MM.1S (cell line): ENCODE measurements at regions not wholly inside any gene's neighbourhood (a gene's known extent, or its start where the extent isn't known, plus 50 kb on each side); places are given as distances from the start of the nearest gene placed in this dataset.

Experiments
- DNase-seq: peaks from one replicate; pipeline ENCODE4 v3.0.0-alpha.2; 2015
- H2AFZ ChIP-seq: fragments of 300-600 bp; sonication (generic); 2 replicates; pipeline ENCODE4 v1.6.0; 2016; ENCODE audit warnings: antibody characterized with exemption, low read length
- H3F3A ChIP-seq: fragments of 300-600 bp; sonication (generic); 2 replicates; pipeline ENCODE4 v1.6.1; 2016; ENCODE audit warnings: mild to moderate bottlenecking, antibody characterized with exemption, low read length, moderate library complexity, mixed read lengths; ENCODE audit not compliant: insufficient read depth
- H3K27ac ChIP-seq: fragments of 300-600 bp; sonication (generic); 2 replicates; pipeline ENCODE4 v1.5.1; 2016; ENCODE audit warnings: mild to moderate bottlenecking, low read length
- H3K27me3 ChIP-seq: fragments of 300-600 bp; sonication (generic); replicated peaks from 2 replicates; pipeline ENCODE4 v1.6.0; 2016; ENCODE audit warnings: low read length; ENCODE audit not compliant: insufficient read depth
- H3K36me3 ChIP-seq: fragments of 300-600 bp; sonication (generic); replicated peaks from 2 replicates; pipeline ENCODE4 v1.6.1; 2016; ENCODE audit warnings: mild to moderate bottlenecking, low read length, mixed read lengths; ENCODE audit not compliant: insufficient read depth
- H3K4me1 ChIP-seq: fragments of 300-600 bp; sonication (generic); 2 replicates; pipeline ENCODE4 v1.6.1; 2016; ENCODE audit warnings: low read length, mixed read lengths
- H3K4me2 ChIP-seq: fragments of 300-600 bp; sonication (generic); 2 replicates; pipeline ENCODE4 v1.6.0; 2016; ENCODE audit warnings: low read depth, low read length
- H3K4me3 ChIP-seq: fragments of 300-600 bp; sonication (generic); 2 replicates; pipeline ENCODE4 v1.5.1; 2016; ENCODE audit warnings: low read length, mixed read lengths
- H3K79me2 ChIP-seq: fragments of 300-600 bp; sonication (generic); 2 replicates; pipeline ENCODE4 v1.6.1; 2016; ENCODE audit warnings: mixed run types, low read length, mixed read lengths
- H3K9ac ChIP-seq: fragments of 300-600 bp; sonication (generic); 2 replicates; pipeline ENCODE4 v1.6.1; 2016; ENCODE audit warnings: low read length, mixed read lengths
- H3K9me2 ChIP-seq: fragments of 300-600 bp; sonication (generic); replicated peaks from 2 replicates; pipeline ENCODE4 v1.6.1; 2016; ENCODE audit warnings: mild to moderate bottlenecking, low read length, mixed read lengths; ENCODE audit not compliant: insufficient read depth
- H3K9me3 ChIP-seq: fragments of 300-600 bp; sonication (generic); replicated peaks from 2 replicates; pipeline ENCODE4 v1.6.1; 2016; ENCODE audit warnings: mild to moderate bottlenecking, low read length, mixed read lengths; ENCODE audit not compliant: insufficient read depth
- H4K20me1 ChIP-seq: fragments of 300-600 bp; sonication (generic); 2 replicates; pipeline ENCODE4 v1.6.1; 2016; ENCODE audit warnings: mild to moderate bottlenecking, low read length, moderate library complexity, mixed read lengths; ENCODE audit not compliant: insufficient read depth
- EZH2 ChIP-seq: fragments of 300-600 bp; sonication (generic); optimal IDR thresholded peaks from 2 replicates; pipeline ENCODE3; 2017; ENCODE audit warnings: low read depth, mild to moderate bottlenecking, antibody characterized with exemption, low read length, mixed read lengths
- EZH2phosphoT487 ChIP-seq: fragments of 300-600 bp; sonication (generic); IDR thresholded peaks from 2 replicates; pipeline ENCODE4 v1.6.1; 2018; ENCODE audit warnings: antibody characterized with exemption, low read length
- TF ChIP-seq, protein P1 (sequence below): fragments of 300-600 bp; sonication (generic); IDR thresholded peaks from 2 replicates; pipeline ENCODE4 v1.5.1; 2016; ENCODE audit warnings: antibody characterized with exemption, low read length, mixed read lengths

DNA sequence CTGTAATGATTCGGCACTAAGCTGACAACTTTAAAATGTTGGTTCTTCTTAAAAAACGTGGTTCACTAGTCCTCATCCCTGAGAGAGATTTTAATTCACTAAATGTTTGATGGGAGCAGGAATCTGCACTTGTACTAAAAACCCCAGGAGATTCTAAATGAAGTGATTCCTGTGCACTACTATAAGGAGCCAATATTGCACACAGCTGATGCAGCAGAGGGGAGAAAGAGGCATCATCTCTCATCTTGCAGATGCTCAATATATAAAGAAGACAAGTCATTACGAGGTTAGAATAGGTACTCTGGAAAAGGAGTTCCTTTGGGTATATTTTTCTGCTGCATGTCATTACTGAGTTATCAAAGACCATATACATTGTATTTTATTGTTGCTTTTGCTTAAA, 207.6 kb upstream of the RASGEF1B start:
- DNase-seq = no peak
- TF ChIP-seq EZH2phosphoT487 = no peak
- TF ChIP-seq, protein P1, sequence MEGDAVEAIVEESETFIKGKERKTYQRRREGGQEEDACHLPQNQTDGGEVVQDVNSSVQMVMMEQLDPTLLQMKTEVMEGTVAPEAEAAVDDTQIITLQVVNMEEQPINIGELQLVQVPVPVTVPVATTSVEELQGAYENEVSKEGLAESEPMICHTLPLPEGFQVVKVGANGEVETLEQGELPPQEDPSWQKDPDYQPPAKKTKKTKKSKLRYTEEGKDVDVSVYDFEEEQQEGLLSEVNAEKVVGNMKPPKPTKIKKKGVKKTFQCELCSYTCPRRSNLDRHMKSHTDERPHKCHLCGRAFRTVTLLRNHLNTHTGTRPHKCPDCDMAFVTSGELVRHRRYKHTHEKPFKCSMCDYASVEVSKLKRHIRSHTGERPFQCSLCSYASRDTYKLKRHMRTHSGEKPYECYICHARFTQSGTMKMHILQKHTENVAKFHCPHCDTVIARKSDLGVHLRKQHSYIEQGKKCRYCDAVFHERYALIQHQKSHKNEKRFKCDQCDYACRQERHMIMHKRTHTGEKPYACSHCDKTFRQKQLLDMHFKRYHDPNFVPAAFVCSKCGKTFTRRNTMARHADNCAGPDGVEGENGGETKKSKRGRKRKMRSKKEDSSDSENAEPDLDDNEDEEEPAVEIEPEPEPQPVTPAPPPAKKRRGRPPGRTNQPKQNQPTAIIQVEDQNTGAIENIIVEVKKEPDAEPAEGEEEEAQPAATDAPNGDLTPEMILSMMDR = no peak
- no peak for TF ChIP-seq EZH2
- Histone ChIP-seq H3K9ac (no peak overlapping the region), H3K27ac (no peak overlapping the region), H4K20me1 (no peaks in the 10 kb centered on the region), H3K27me3 (no peaks in the 10 kb centered on the region), H3K4me2 (no peak overlapping the region), H3K36me3 (no peaks in the 10 kb centered on the region), H3K9me3 (no peaks in the 10 kb centered on the region), H2AFZ (no peak overlapping the region), H3K9me2 (no peaks in the 10 kb centered on the region), H3K4me3 (no peak overlapping the region), H3K79me2 (no peaks in the 10 kb centered on the region), H3K4me1 (no peaks in the 10 kb centered on the region), H3F3A (no peaks in the 10 kb centered on the region)

- Histone ChIP-seq H3K79me2 (no peaks in the 10 kb centered on the region), H3K4me2 (no peak overlapping the region), H3K27me3 (no peaks in the 10 kb centered on the region), H4K20me1 (no peaks in the 10 kb centered on the region), H3K27ac (no peak overlapping the region), H3K9me2 (no peaks in the 10 kb centered on the region), H3K9ac (no peak overlapping the region), H3K36me3 (no peaks in the 10 kb centered on the region), H2AFZ (no peak overlapping the region), H3K4me3 (no peak overlapping the region), H3K9me3 (no peaks in the 10 kb centered on the region), H3F3A (no peaks in the 10 kb centered on the region), H3K4me1 (no peaks in the 10 kb centered on the region)
- TF ChIP-seq EZH2 = no peak
- TF ChIP-seq, protein P1 = no peak
- no peak for DNase-seq
These were observed 207.1 kb upstream of the RASGEF1B start for GRCh38 chr4:81678801-81679200.

GRCh38 chr4:81676537-81676936, 204.8 kb upstream of the RASGEF1B start:
- H3K9ac ChIP-seq = no peak overlapping the region
- no peaks in the 10 kb centered on the region for H3K36me3 ChIP-seq
- H3K79me2 ChIP-seq = no peaks in the 10 kb centered on the region
- H3K9me2 ChIP-seq = no peaks in the 10 kb centered on the region
- TF ChIP-seq EZH2 (no peak), EZH2phosphoT487 (no peak)
- TF ChIP-seq, protein P1 = no peak
- H3K27ac ChIP-seq = no peak overlapping the region
- H3K9me3 ChIP-seq = no peaks in the 10 kb centered on the region
- H3K4me3 ChIP-seq = no peak overlapping the region
- no peak for DNase-seq
- H3K4me1 ChIP-seq = no peaks in the 10 kb centered on the region
- no peaks in the 10 kb centered on the region for H3K27me3 ChIP-seq
- no peak overlapping the region for H3K4me2 ChIP-seq
- H4K20me1 ChIP-seq = no peaks in the 10 kb centered on the region
- H3F3A ChIP-seq = no peaks in the 10 kb centered on the region
- no peak overlapping the region for H2AFZ ChIP-seq
